H1 (cell line): ENCODE measurements at regions not wholly inside any gene's neighbourhood (a gene's known extent, or its start where the extent isn't known, plus 50 kb on each side); places are given as distances from the start of the nearest gene placed in this dataset.

Experiments
- CTCF ChIA-PET: fragments of 300-600 bp; sonication (Branson Sonifier 250); formaldehyde crosslinking; loops from one replicate; lab custom pipeline; 2021; ENCODE audit not compliant: partially characterized antibody; lab: Charles Lee
- POLR2A ChIA-PET: fragments of 300-600 bp; sonication (Branson Sonifier 250); formaldehyde crosslinking; loops from one replicate; lab custom pipeline; 2021; ENCODE audit warnings: inconsistent platforms; ENCODE audit not compliant: partially characterized antibody; lab: Charles Lee
- DNase-seq, 2 experiments: peaks; one replicate each; pipeline versions ENCODE4 v3.0.0 to v3.0.0-alpha.2; 2010 to 2022; ENCODE audit warnings: low spot score in 2 of 2, low read depth in 1 of 2, mixed read lengths in 1 of 2
- FAIRE-seq: peaks from 2 replicates; lab custom pipeline; 2011; peaks lifted over from hg19 to GRCh38; lab: Jason Lieb, UNC
- H2AFZ ChIP-seq: 2 replicates; pipeline ENCODE4 v1.8.1; 2012; ENCODE audit warnings: low read length, inconsistent platforms
- H2AK5ac ChIP-seq: 2 replicates; pipeline ENCODE4 v1.6.1; 2013; ENCODE audit warnings: low read depth, low read length
- H2BK120ac ChIP-seq: replicated peaks from 2 replicates; pipeline ENCODE3; 2013; ENCODE audit warnings: low read depth, low read length, inconsistent platforms
- H2BK12ac ChIP-seq: 2 replicates; pipeline ENCODE4 v1.6.1; 2013; ENCODE audit warnings: low read depth, low read length
- H2BK15ac ChIP-seq: 2 replicates; pipeline ENCODE4 v1.6.1; 2013; ENCODE audit warnings: low read length
- H2BK20ac ChIP-seq: 2 replicates; pipeline ENCODE4 v1.6.1; 2013; ENCODE audit warnings: low read length
- H2BK5ac ChIP-seq: 2 replicates; pipeline ENCODE4 v1.6.1; 2013; ENCODE audit warnings: low read depth, low read length
- H3K14ac ChIP-seq: 2 replicates; pipeline ENCODE4 v1.6.1; 2013; ENCODE audit warnings: inconsistent platforms; ENCODE audit not compliant: insufficient read length
- H3K18ac ChIP-seq: 2 replicates; pipeline ENCODE4 v1.6.1; 2013; ENCODE audit warnings: low read length; ENCODE audit errors: extremely low read depth
- H3K23ac ChIP-seq: 2 replicates; pipeline ENCODE4 v1.6.1; 2013; ENCODE audit warnings: inconsistent platforms; ENCODE audit not compliant: insufficient read length
- H3K23me2 ChIP-seq: 2 replicates; pipeline ENCODE4 v1.6.1; 2013; ENCODE audit warnings: low read depth, low read length
- H3K27ac ChIP-seq: 2 replicates; pipeline ENCODE4 v1.6.1; 2011; ENCODE audit warnings: low read depth, low read length, inconsistent platforms
- H3K27me3 ChIP-seq, 4 experiments: replicated peaks in 1 of 4; 1 replicate in 1 of 4; 2 replicates in 3 of 4; pipeline versions ENCODE4 v1.6.1 to v1.8.1; 2011 to 2013; ENCODE audit warnings: low read length in 3 of 4, mild to moderate bottlenecking in 3 of 4, inconsistent platforms in 2 of 4, mixed read lengths in 2 of 4, moderate library complexity in 1 of 4; ENCODE audit not compliant: control insufficient read depth in 3 of 4, insufficient read depth in 3 of 4; ENCODE audit errors: extremely low read depth in 1 of 4
- H3K36me3 ChIP-seq, 4 experiments: 2 replicates each; pipeline versions ENCODE4 v1.6.1 to v1.8.1; 2011 to 2013; ENCODE audit warnings: mild to moderate bottlenecking in 4 of 4, low read length in 3 of 4, moderate library complexity in 2 of 4, control low read depth in 1 of 4, inconsistent platforms in 1 of 4; ENCODE audit not compliant: insufficient read depth in 4 of 4, control insufficient read depth in 2 of 4
- H3K4ac ChIP-seq: replicated peaks from 2 replicates; pipeline ENCODE3; 2013; ENCODE audit warnings: low read length, low read depth, mixed read lengths, inconsistent platforms; ENCODE audit not compliant: insufficient read length
- H3K4me1 ChIP-seq, 4 experiments: replicated peaks in 1 of 4; 1 replicate in 1 of 4; 2 replicates in 3 of 4; pipeline versions ENCODE4 v1.6.1 to v1.8.1; 2011 to 2013; ENCODE audit warnings: low read length in 3 of 4, inconsistent platforms in 2 of 4, mixed read lengths in 1 of 4; ENCODE audit not compliant: insufficient read depth in 4 of 4, control insufficient read depth in 3 of 4
- H3K4me2 ChIP-seq, 2 experiments: 2 replicates each; pipeline versions ENCODE4 v1.6.1 to v1.8.1; 2011 to 2013; ENCODE audit warnings: low read depth in 2 of 2, low read length in 2 of 2, control low read depth in 1 of 2, inconsistent platforms in 1 of 2, mild to moderate bottlenecking in 1 of 2; ENCODE audit not compliant: insufficient read depth in 1 of 2
- H3K4me3 ChIP-seq, 4 experiments: fragments of 200-600, 300-600 bp in 1 of 4; sonication (generic), shearing (Covaris generic), sonication (Bioruptor Twin) in 1 of 4; 2 replicates each; pipeline versions ENCODE4 v1.5.1 to v1.8.1; 2011 to 2016; ENCODE audit warnings: low read length in 4 of 4, low read depth in 3 of 4, control low read depth in 2 of 4, inconsistent platforms in 2 of 4, mild to moderate bottlenecking in 2 of 4, mixed read lengths in 1 of 4, moderate library complexity in 1 of 4; ENCODE audit not compliant: insufficient read depth in 2 of 4; ENCODE audit errors: extremely low read depth in 1 of 4
- H3K56ac ChIP-seq: replicated peaks from 2 replicates; pipeline ENCODE3; 2013; ENCODE audit warnings: low read depth, mild to moderate bottlenecking, mixed read lengths, low read length, inconsistent platforms; ENCODE audit not compliant: insufficient read length
- H3K79me1 ChIP-seq: 2 replicates; pipeline ENCODE4 v1.6.1; 2013; ENCODE audit warnings: low read depth, low read length, control low read depth
- H3K79me2 ChIP-seq, 2 experiments: 2 replicates each; pipeline versions ENCODE4 v1.6.1 to v1.8.1; 2012 to 2013; ENCODE audit warnings: low read length in 2 of 2, mild to moderate bottlenecking in 2 of 2, inconsistent platforms in 1 of 2; ENCODE audit not compliant: insufficient read depth in 2 of 2, control insufficient read depth in 1 of 2
- H3K9ac ChIP-seq, 4 experiments: replicated peaks in 1 of 4; 1 replicate in 1 of 4; 2 replicates in 3 of 4; pipeline versions ENCODE4 v1.6.1 to v1.8.1; 2011 to 2013; ENCODE audit warnings: low read depth in 3 of 4, low read length in 3 of 4, control low read depth in 2 of 4, mild to moderate bottlenecking in 2 of 4, moderate library complexity in 2 of 4, inconsistent platforms in 1 of 4; ENCODE audit errors: extremely low read depth in 1 of 4
- H3K9me3 ChIP-seq, 2 experiments: 2 replicates each; pipeline versions ENCODE4 v1.6.1 to v1.8.1; 2012 to 2013; ENCODE audit warnings: mild to moderate bottlenecking in 2 of 2, moderate library complexity in 2 of 2, control low read depth in 1 of 2, inconsistent platforms in 1 of 2, low read depth in 1 of 2, low read length in 1 of 2, mixed read lengths in 1 of 2; ENCODE audit not compliant: insufficient read depth in 2 of 2
- H4K20me1 ChIP-seq, 2 experiments: replicated peaks in 1 of 2; 2 replicates each; pipeline versions ENCODE3 to v1.8.1; 2011 to 2013; ENCODE audit warnings: inconsistent platforms in 2 of 2, low read length in 2 of 2, mild to moderate bottlenecking in 1 of 2; ENCODE audit not compliant: insufficient read depth in 2 of 2, control insufficient read depth in 1 of 2
- H4K5ac ChIP-seq: 2 replicates; pipeline ENCODE4 v1.6.1; 2013; ENCODE audit warnings: low read length, low read depth, mixed read lengths, inconsistent platforms; ENCODE audit not compliant: insufficient read length
- H4K8ac ChIP-seq: 2 replicates; pipeline ENCODE4 v1.8.0; 2013; ENCODE audit warnings: mild to moderate bottlenecking, moderate library complexity, low read length, inconsistent platforms; ENCODE audit not compliant: insufficient read depth; ENCODE audit errors: extremely low read depth
- H4K91ac ChIP-seq: replicated peaks from 2 replicates; pipeline ENCODE3; 2013; ENCODE audit warnings: low read length, mixed read lengths, inconsistent platforms; ENCODE audit not compliant: insufficient read length
- CHD2 ChIP-seq: IDR thresholded peaks from 2 replicates; pipeline ENCODE4 v1.6.1; 2012; ENCODE audit warnings: low read length, improper control_type of control experiment
- EGR1 ChIP-seq: IDR thresholded peaks from 2 replicates; pipeline ENCODE4 v1.6.1; 2011; ENCODE audit warnings: low read depth, low read length, borderline replicate concordance
- SP2 ChIP-seq: IDR thresholded peaks from 2 replicates; pipeline ENCODE4 v1.6.1; 2012; ENCODE audit warnings: mild to moderate bottlenecking, low read length, inconsistent platforms
- WGBS, 2 experiments: shearing (Covaris generic) in 1 of 2; methylation state at CpG; one replicate each; pipeline versions ENCODE4 v1.1.6 to v1.1.7; 2013 to 2015; ENCODE audit warnings: low lambda C conversion rate in 2 of 2, mixed read lengths in 2 of 2, inconsistent platforms in 1 of 2, low coverage in 1 of 2, missing lambda C conversion rate in 1 of 2; ENCODE audit not compliant: insufficient replicate concordance in 2 of 2, insufficient coverage in 1 of 2, insufficient read length in 1 of 2; ENCODE audit errors: extremely low coverage in 1 of 2, missing lambda C conversion rate in 1 of 2; 5-methylcytosine and 5-hydroxymethylcytosine counted together

- Histone ChIP-seq H3K9me3 (no peaks in the 10 kb centered on the region), H4K8ac (no peak overlapping the region), H4K91ac (no peak overlapping the region), H3K18ac (no peak overlapping the region), H3K4me2 (no peak overlapping the region), H3K79me2 (no peaks in the 10 kb centered on the region), H3K27me3 (no peaks in the 10 kb centered on the region), H3K4me3 (no peak overlapping the region), H4K5ac (no peak overlapping the region), H3K9ac (no peak overlapping the region), H3K79me1 (no peaks in the 10 kb centered on the region), H3K4ac (no peak overlapping the region), H2BK5ac (no peak overlapping the region), H4K20me1 (no peaks in the 10 kb centered on the region), H3K23ac (no peak overlapping the region), H2BK120ac (no peak overlapping the region), H3K27ac (no peak overlapping the region), H2BK12ac (no peak overlapping the region), H2BK15ac (no peak overlapping the region), H3K4me1 (no peaks in the 10 kb centered on the region), H3K56ac (no peak overlapping the region), H3K23me2 (no peaks in the 10 kb centered on the region), H3K36me3 (no peaks in the 10 kb centered on the region), H2AK5ac (no peak overlapping the region), H2AFZ (no peak overlapping the region), H2BK20ac (no peak overlapping the region), H3K14ac (no peak overlapping the region)
- DNase-seq (no peak), FAIRE-seq (no peak)
- TF ChIP-seq EGR1, result no peak
- TF ChIP-seq CHD2, result no peak
- TF ChIP-seq SP2, result no peak
- ChIA-PET POLR2A (no interaction called here), CTCF (no interaction called here)
- 92% methylated on average over 3 of the region's 3 CpGs; no CpG with 5 or more reads in 1 of the 2 experiments for WGBS, 2 experiments
Observed at GRCh38 chr21:35149698-35150097, 100.6 kb upstream of the RUNX1 start.
